LNCAP (cell line): ENCODE measurements at regions not wholly inside any gene's neighbourhood (a gene's known extent, or its start where the extent isn't known, plus 50 kb on each side); places are given as distances from the start of the nearest gene placed in this dataset.

ENCODE experiments used
- CTCF ChIP-seq: fragments of 450-650 bp; IDR thresholded peaks from 2 replicates; pipeline ENCODE4 v1.5.1; 2017; ENCODE audit warnings: mild to moderate bottlenecking

- no peak for TF ChIP-seq CTCF
Observed at GRCh38 chr2:107622741-107623310, 203.9 kb upstream of the RGPD4 start.

GRCh38 chr2:107625982-107626381, 200.7 kb upstream of the RGPD4 start:
- no peak for TF ChIP-seq CTCF

- TF ChIP-seq CTCF, result 0 out of 2 replicates have a peak, but pooled peaks have one; percentile 12
Observed at GRCh38 chr2:107627164-107627563, 199.5 kb upstream of the RGPD4 start.

- TF ChIP-seq CTCF, result no peak
Observed at GRCh38 chr2:107627926-107628325, 198.8 kb upstream of the RGPD4 start.

- no peak for TF ChIP-seq CTCF
Observed at GRCh38 chr2:107633580-107634147, 193.0 kb upstream of the RGPD4 start.

GRCh38 chr2:107634172-107634571, 192.5 kb upstream of the RGPD4 start:
- TF ChIP-seq CTCF, result no peak

GRCh38 chr2:107635883-107636282, 190.8 kb upstream of the RGPD4 start:
- TF ChIP-seq CTCF, result no peak

- no peak for TF ChIP-seq CTCF
Observed at GRCh38 chr2:107645586-107645985, 181.1 kb upstream of the RGPD4 start.
